Heart left ventricle (tissue), 16 donors: ENCODE measurements at regions not wholly inside any gene's neighbourhood (a gene's known extent, or its start where the extent isn't known, plus 50 kb on each side); places are given as distances from the start of the nearest gene placed in this dataset.

Experiments
- ATAC-seq, 4 donors: fragments of 200-7000 bp; cut with Tn5 transposase; one replicate each; pipeline ENCODE4 v1.9.1; 2020 to 2022; ENCODE audit warnings: moderate library complexity in 4 of 4, mild to moderate bottlenecking in 3 of 4, moderate number of reproducible peaks in 1 of 4
- DNase-seq, 5 donors: peaks; one replicate each; pipeline ENCODE4 v3.0.0-alpha.2; 2020
- H3K27ac ChIP-seq, 12 donors: fragments of 200-600 bp; sonication (generic) in 4 of 12; one replicate each; pipeline versions ENCODE4 v1.5.0 to v1.8.0; 2016 to 2022; ENCODE audit warnings: mild to moderate bottlenecking in 2 of 12
- H3K27me3 ChIP-seq, 9 donors: fragments of 200-600 bp; sonication (generic) in 2 of 9; one replicate each; pipeline versions ENCODE4 v1.5.1 to v1.8.0; 2016 to 2022; ENCODE audit warnings: mild to moderate bottlenecking in 3 of 9
- H3K36me3 ChIP-seq, 9 donors: fragments of 200-600 bp; sonication (generic) in 2 of 9; one replicate each; pipeline versions ENCODE4 v1.5.0 to v1.8.0; 2018 to 2022; ENCODE audit warnings: mild to moderate bottlenecking in 2 of 9
- H3K4me1 ChIP-seq, 12 donors: fragments of 200-600 bp; sonication (generic) in 4 of 12; one replicate each; pipeline versions ENCODE4 v1.5.0 to v1.8.0; 2016 to 2022; ENCODE audit warnings: mild to moderate bottlenecking in 3 of 12
- H3K4me3 ChIP-seq, 12 donors: fragments of 200-600 bp; sonication (generic) in 4 of 12; one replicate each; pipeline versions ENCODE4 v1.5.0 to v1.8.0; 2017 to 2022; ENCODE audit warnings: mild to moderate bottlenecking in 9 of 12, moderate library complexity in 4 of 12
- H3K9me3 ChIP-seq, 12 donors: fragments of 200-600 bp; sonication (generic) in 4 of 12; one replicate each; pipeline versions ENCODE4 v1.5.0 to v1.8.0; 2016 to 2022; ENCODE audit warnings: mild to moderate bottlenecking in 1 of 12
- CTCF ChIP-seq, 12 donors: fragments of 200-600 bp; sonication (generic) in 4 of 12; IDR thresholded peaks; one replicate each; pipeline versions ENCODE4 v1.5.0 to v1.8.0; 2018 to 2022; ENCODE audit warnings: antibody characterized with exemption in 12 of 12, mild to moderate bottlenecking in 5 of 12
- POLR2A ChIP-seq, 2 donors: fragments of 450-650 bp; IDR thresholded peaks; one replicate each; pipeline ENCODE4 v1.6.1; 2017; ENCODE audit warnings: antibody characterized with exemption in 2 of 2, mild to moderate bottlenecking in 2 of 2, moderate library complexity in 2 of 2
- WGBS, 4 donors: extraction: QIAGEN DNeasy Blood & Tissue Kit in 2 of 4; methylation state at CpG; one replicate each; pipeline versions ENCODE4 v1.1.5 to v1.1.7; 2013 to 2018; 5-methylcytosine and 5-hydroxymethylcytosine counted together
- intact Hi-C, 10 donors: fragments of 100-400 bp; cut with DNase I; formaldehyde crosslinking; loops; one replicate each; pipeline versions ENCODE4 v1.11.1 to v1.14.2; 2022
- donor health status: ischemic (EF 13 %, LVEDD 7.1; RV severe dilation, severe dysfunction).
- donor health status: healthy with polysubstance abuse.
- donor health status: DM: no; HTN: yes; CAD: no.
- donor health status: DM: no; HTN: no; CAD: no.
- donor health status: ischemic (EF 25% LVEDD 6.9; RV normal size, moderate dysfunction).
- donor health status: ischemic (EF 25% LVEDD 5.7; RV mildly dilated, moderate dysfunction).
- donor health status: healthy.
- donor health status: DM: yes; HTN: yes; CAD: no.
- donor health status: ischemic (EF 35%, LVEDD 5.7; RV mildly dilated, moderate dysfunction).
- donor health status: nonischemic (EF 11% LVEDD 7.7; RV severe dilation, severe dysfunction).
- donor health status: DM: yes; HTN: yes; CAD: no.
- donor health status: PGD.
- donor health status: ischemic (EF 29% LVEDD 5.4; RV normal size, mild dysfunction).
- donor health status: nonischemic (EF 23%, LVEDD 6.1; RV moderate dilation, normal function).

GRCh38 chr11:95692526-95693260, 96.9 kb downstream of the FAM76B start:
- no peak for ATAC-seq
- H3K9me3 ChIP-seq, result no peaks in the 10 kb centered on the region
- intact Hi-C loops, result no loop called here
- no peak for TF ChIP-seq CTCF (IDR thresholded peaks at IDR 0.05)
- TF ChIP-seq POLR2A (IDR thresholded peaks at IDR 0.05), result no peak
- H3K27ac ChIP-seq, result peak overlapping the region in 1 of 12 donors; percentile 13
- no peaks in the 10 kb centered on the region for H3K27me3 ChIP-seq
- no peak for DNase-seq
- peaks cover 0 to 7% (median 0%) of the 10 kb centered on the region in 12 donors for H3K4me1 ChIP-seq
- H3K4me3 ChIP-seq, result no peak overlapping the region
- no peaks in the 10 kb centered on the region for H3K36me3 ChIP-seq
- 52 to 78% (median 73%) methylated on average over 3 of the region's 3 CpGs for WGBS, 4 donors

- H3K4me1 ChIP-seq, result no peaks in the 10 kb centered on the region
- H3K4me3 ChIP-seq, result no peak overlapping the region
- no peaks in the 10 kb centered on the region for H3K27me3 ChIP-seq
- no peak for DNase-seq
- 92 to 98% (median 94%) methylated on average over 3 of the region's 3 CpGs for WGBS, 4 donors
- H3K36me3 ChIP-seq, result no peaks in the 10 kb centered on the region
- TF ChIP-seq CTCF (IDR thresholded peaks at IDR 0.05) (no peak), POLR2A (IDR thresholded peaks at IDR 0.05) (no peak)
- ATAC-seq, result no peak
- no peaks in the 10 kb centered on the region for H3K9me3 ChIP-seq
- H3K27ac ChIP-seq, result peak overlapping the region in 1 of 12 donors; percentile 43
- intact Hi-C loops, result no loop called here
Observed at GRCh38 chr11:95690100-95690499, 99.5 kb downstream of the FAM76B start.

GRCh38 chr11:95688501-95689222, 100.9 kb downstream of the FAM76B start:
- Histone ChIP-seq H3K4me1 (peaks cover 0 to 4% (median 0%) of the 10 kb centered on the region in 12 donors), H3K27me3 (no peaks in the 10 kb centered on the region), H3K27ac (peak overlapping the region in 3 of 12 donors; percentile 23 to 46 (median 43)), H3K9me3 (no peaks in the 10 kb centered on the region), H3K4me3 (no peak overlapping the region), H3K36me3 (no peaks in the 10 kb centered on the region)
- no peak for DNase-seq
- WGBS, 4 donors, result 55 to 67% (median 61%) methylated on average over 7 of the region's 7 CpGs
- intact Hi-C loops, result no loop called here
- TF ChIP-seq CTCF (IDR thresholded peaks at IDR 0.05) (no peak), POLR2A (IDR thresholded peaks at IDR 0.05) (no peak)
- ATAC-seq, result peak in 1 of 4 donors; percentile 57

GRCh38 chr11:95688015-95688414, 101.6 kb downstream of the FAM76B start:
- no peak for ATAC-seq
- Histone ChIP-seq H3K27me3 (no peaks in the 10 kb centered on the region), H3K36me3 (no peaks in the 10 kb centered on the region), H3K4me1 (peaks cover 0 to 10% (median 0%) of the 10 kb centered on the region in 12 donors), H3K4me3 (no peak overlapping the region), H3K9me3 (no peaks in the 10 kb centered on the region), H3K27ac (peak overlapping the region in 1 of 12 donors; percentile 43)
- intact Hi-C loops, result no loop called here
- TF ChIP-seq CTCF (IDR thresholded peaks at IDR 0.05), result no peak
- TF ChIP-seq POLR2A (IDR thresholded peaks at IDR 0.05), result no peak
- DNase-seq, result no peak
- 85 to 93% (median 90%) methylated on average over 2 of the region's 2 CpGs for WGBS, 4 donors
